ENCODE measurements at regions not wholly inside any gene's neighbourhood (a gene's known extent, or its start where the extent isn't known, plus 50 kb on each side); places are given as distances from the start of the nearest gene placed in this dataset.

- ChIA-PET POLR2A (no interaction called here), CTCF (interaction anchor here (0.8 kb wide), 1 partner anchor 341 kb away, joined by 3 read pairs; no protein-coding TSS in a partner anchor)
- Histone ChIP-seq H3K27ac (ENCODE audit: extremely low read depth, low read depth, low read length) (no peak overlapping the region), H3K4me3 (ENCODE audit: low read depth, low read length) (no peak overlapping the region), H3K4me1 (ENCODE audit: control insufficient read depth, insufficient read depth, low read length) (peaks cover 6% of the 10 kb centered on the region; the same call in 1 of the 2 replicates), H3K36me3 (ENCODE audit: control insufficient read depth in 2 of 2, insufficient read depth in 1 of 2, low read length in 2 of 2) (no peaks in the 10 kb centered on the region), H3K9me3 (ENCODE audit: control insufficient read depth, insufficient read depth, low read depth, low read length) (no peaks in the 10 kb centered on the region)
- TF ChIP-seq ZNF24 (tag by site-specific recombination; IDR thresholded peaks at IDR 0.05) (no peak), ZNF280D (tag by site-specific recombination; IDR thresholded peaks at IDR 0.05) (no peak), ZNF621 (tag by site-specific recombination; IDR thresholded peaks at IDR 0.05) (no peak), GLI2 (tag by site-specific recombination; IDR thresholded peaks at IDR 0.05; ENCODE audit: borderline replicate concordance, low read depth) (no peak), ZNF777 (tag by site-specific recombination; IDR thresholded peaks at IDR 0.05; ENCODE audit: borderline replicate concordance) (no peak), ZNF677 (tag by site-specific recombination; IDR thresholded peaks at IDR 0.05) (no peak), PBX3 (CRISPR knock-in tag; IDR thresholded peaks at IDR 0.05) (no peak)
Observed at GRCh38 chr12:93078577-93078976, 149.5 kb upstream of the EEA1 start.

GRCh38 chr12:93079271-93079670 lies 150.2 kb upstream of the EEA1 start:
- no peaks in the 10 kb centered on the region for H3K36me3 ChIP-seq (ENCODE audit: control insufficient read depth in 2 of 2, insufficient read depth in 1 of 2, low read length in 2 of 2)
- peaks cover 6% of the 10 kb centered on the region; the same call in 1 of the 2 replicates for H3K4me1 ChIP-seq (ENCODE audit: control insufficient read depth, insufficient read depth, low read length)
- POLR2A ChIA-PET = no interaction called here
- TF ChIP-seq YY1 (tag by site-specific recombination; IDR thresholded peaks at IDR 0.05) (no peak), KLF9 (tag by site-specific recombination; IDR thresholded peaks at IDR 0.05; ENCODE audit: low read depth) (no peak), ZNF513 (tag by site-specific recombination; IDR thresholded peaks at IDR 0.05) (no peak), ZNF555 (tag by site-specific recombination; conservative IDR thresholded peaks at IDR 0.05) (no peak), ZNF18 (tag by site-specific recombination; IDR thresholded peaks at IDR 0.05) (no peak), ZBTB6 (tag by site-specific recombination; IDR thresholded peaks at IDR 0.05) (no peak), ZSCAN5A (tag by site-specific recombination; IDR thresholded peaks at IDR 0.05) (no peak), BCL11B (tag by site-specific recombination; IDR thresholded peaks at IDR 0.05; ENCODE audit: low read depth) (no peak), ZNF76 (tag by site-specific recombination; IDR thresholded peaks at IDR 0.05; ENCODE audit: borderline replicate concordance, low read depth) (no peak), HIC1 (tag by site-specific recombination; IDR thresholded peaks at IDR 0.05) (no peak), ZNF302 (tag by site-specific recombination; IDR thresholded peaks at IDR 0.05; ENCODE audit: low read depth) (no peak), MYNN (tag by site-specific recombination; IDR thresholded peaks at IDR 0.05; ENCODE audit: borderline replicate concordance) (no peak), ZNF658 (tag by site-specific recombination; IDR thresholded peaks at IDR 0.05) (no peak)
- H3K9me3 ChIP-seq (ENCODE audit: control insufficient read depth, insufficient read depth, low read depth, low read length) = no peaks in the 10 kb centered on the region
- H3K4me3 ChIP-seq (ENCODE audit: low read depth, low read length) = no peak overlapping the region
- CTCF ChIA-PET = no interaction called here
- H3K27ac ChIP-seq (ENCODE audit: extremely low read depth, low read depth, low read length) = no peak overlapping the region

All from HEK293 (cell line).